HCT116 (cell line): ENCODE measurements at regions not wholly inside any gene's neighbourhood (a gene's known extent, or its start where the extent isn't known, plus 50 kb on each side); places are given as distances from the start of the nearest gene placed in this dataset.

Source experiments
- ATAC-seq: fragments of 200-7000 bp; cut with Tn5 transposase; 2 replicates; pipeline ENCODE4 v1.9.1; 2020; ENCODE audit warnings: mild to moderate bottlenecking, moderate library complexity
- BruUV-seq: library from RNA; stranded (reverse); fragments of 400-500 nt; replicated peaks from 2 replicates; lab custom pipeline; 2021; lab: Mats Ljungman, UMichigan
- CTCF ChIA-PET: fragments of 300-600 bp; sonication (Branson Sonifier 250); formaldehyde crosslinking; loops from one replicate; lab custom pipeline; 2021; ENCODE audit warnings: antibody characterized with exemption; lab: Charles Lee
- POLR2A ChIA-PET: fragments of 300-600, 350-600 bp; sonication (Branson Sonifier 250); formaldehyde crosslinking; loops from one replicate; lab custom pipeline; 2021; ENCODE audit warnings: antibody characterized with exemption; lab: Charles Lee
- RAD21 ChIA-PET, 2 experiments: fragments of 300-600 bp; sonication (Branson Sonifier 250); formaldehyde crosslinking; loops; one replicate each; lab custom pipeline; 2023; ENCODE audit warnings: low total read pairs in 2 of 2; ENCODE audit not compliant: uncharacterized antibody in 2 of 2, unreplicated experiment in 2 of 2, low non-redundant PET in 1 of 2; lab: Charles Lee
- DNase-seq: peaks from one replicate; pipeline ENCODE4 v3.0.0-alpha.2; 2010; ENCODE audit warnings: low read depth, low spot score
- H2AFZ ChIP-seq: fragments of 200-600 bp; shearing (Covaris generic), sonication (generic); 2 replicates; pipeline ENCODE4 v1.6.1; 2017; ENCODE audit warnings: low read depth, mixed run types, mixed read lengths, antibody characterized with exemption, low read length; ENCODE audit not compliant: poor library complexity, severe bottlenecking
- H3K27ac ChIP-seq: 2 replicates; pipeline ENCODE4 v1.5.1; 2012; ENCODE audit warnings: low read depth, low read length
- H3K27me3 ChIP-seq: fragments of 200-600 bp; sonication (generic); 2 replicates; pipeline ENCODE4 v1.6.1; 2016; ENCODE audit warnings: mixed run types, low read length, mixed read lengths; ENCODE audit not compliant: insufficient read depth
- H3K36me3 ChIP-seq, 2 experiments: fragments of 200-500 bp in 1 of 2; fragments of 200-600 bp in 1 of 2; sonication (Bioruptor generic) in 1 of 2; sonication (generic) in 1 of 2; 2 replicates each; pipeline versions ENCODE4 v1.5.1 to v1.6.1; 2014 to 2016; ENCODE audit warnings: low read length in 2 of 2, inconsistent platforms in 1 of 2, mixed read lengths in 1 of 2, mixed run types in 1 of 2; ENCODE audit not compliant: insufficient read depth in 2 of 2, control insufficient read depth in 1 of 2
- H3K4me1 ChIP-seq, 2 experiments: fragments of 200-600 bp in 1 of 2; sonication (generic) in 1 of 2; 2 replicates each; pipeline versions ENCODE4 v1.5.1 to v1.6.1; 2012 to 2017; ENCODE audit warnings: low read length in 2 of 2, inconsistent platforms in 1 of 2, mild to moderate bottlenecking in 1 of 2, mixed read lengths in 1 of 2, mixed run types in 1 of 2, moderate library complexity in 1 of 2; ENCODE audit not compliant: insufficient read depth in 2 of 2, control insufficient read depth in 1 of 2
- H3K4me2 ChIP-seq: fragments of 200-600 bp; sonication (generic); 2 replicates; pipeline ENCODE4 v1.6.1; 2017; ENCODE audit warnings: mixed run types, low read length, mixed read lengths
- H3K4me3 ChIP-seq, 2 experiments: fragments of 200-600 bp in 1 of 2; sonication (generic) in 1 of 2; replicated peaks in 1 of 2; 2 replicates each; pipeline ENCODE4 v1.5.1; 2011 to 2016; ENCODE audit warnings: low read length in 2 of 2, control low read depth in 1 of 2, low read depth in 1 of 2, mild to moderate bottlenecking in 1 of 2, mixed read lengths in 1 of 2, mixed run types in 1 of 2
- H3K79me2 ChIP-seq: fragments of 200-600 bp; sonication (generic); 2 replicates; pipeline ENCODE4 v1.6.1; 2017; ENCODE audit warnings: mild to moderate bottlenecking, mixed run types, low read length, moderate library complexity, mixed read lengths; ENCODE audit not compliant: insufficient read depth
- H3K9ac ChIP-seq: fragments of 200-600 bp; sonication (generic); 2 replicates; pipeline ENCODE4 v1.6.1; 2016; ENCODE audit warnings: low read length, mixed read lengths
- H3K9me2 ChIP-seq: fragments of 200-600 bp; sonication (generic), shearing (Covaris generic); 2 replicates; pipeline ENCODE4 v1.6.1; 2017; ENCODE audit warnings: mixed run types, mild to moderate bottlenecking, moderate library complexity; ENCODE audit not compliant: insufficient read depth
- H3K9me3 ChIP-seq, 2 experiments: fragments of 200-500 bp in 1 of 2; fragments of 200-600 bp in 1 of 2; sonication (Bioruptor generic) in 1 of 2; sonication (generic) in 1 of 2; 2 replicates each; pipeline ENCODE4 v1.6.1; 2014 to 2017; ENCODE audit warnings: low read length in 2 of 2, mixed read lengths in 2 of 2, inconsistent platforms in 1 of 2, low read depth in 1 of 2, mild to moderate bottlenecking in 1 of 2, mixed run types in 1 of 2, moderate library complexity in 1 of 2; ENCODE audit not compliant: control insufficient read depth in 1 of 2, insufficient read depth in 1 of 2
- H4K20me1 ChIP-seq: fragments of 200-600 bp; sonication (generic), shearing (Covaris generic); 2 replicates; pipeline ENCODE4 v1.6.1; 2017; ENCODE audit warnings: mixed run types, mild to moderate bottlenecking, moderate library complexity; ENCODE audit not compliant: insufficient read depth
- CBX3 ChIP-seq: IDR thresholded peaks from 2 replicates; pipeline ENCODE4 v1.6.1; 2012; ENCODE audit warnings: low read depth
- CEBPB ChIP-seq: IDR thresholded peaks from 2 replicates; pipeline ENCODE4 v1.6.1; 2012; ENCODE audit warnings: low read depth
- EGR1 ChIP-seq: IDR thresholded peaks from 2 replicates; pipeline ENCODE4 v1.6.1; 2012; ENCODE audit warnings: low read depth
- ELF1 ChIP-seq: IDR thresholded peaks from 2 replicates; pipeline ENCODE4 v1.6.1; 2012; ENCODE audit warnings: low read depth, borderline replicate concordance
- EZH2 ChIP-seq: fragments of 200-600 bp; sonication (generic); IDR thresholded peaks from 2 replicates; pipeline ENCODE4 v1.6.1; 2017; ENCODE audit warnings: antibody characterized with exemption, mixed run types
- EZH2phosphoT487 ChIP-seq: fragments of 200-600 bp; IDR thresholded peaks from 2 replicates; pipeline ENCODE4 v1.6.1; 2018; ENCODE audit warnings: antibody characterized with exemption, borderline replicate concordance
- FOSL1 ChIP-seq: IDR thresholded peaks from 2 replicates; pipeline ENCODE4 v1.6.1; 2012; ENCODE audit warnings: low read depth
- JUND ChIP-seq: IDR thresholded peaks from 2 replicates; pipeline ENCODE4 v1.6.1; 2012
- POLR2A ChIP-seq: IDR thresholded peaks from 2 replicates; pipeline ENCODE4 v1.7.0; 2011; ENCODE audit warnings: borderline replicate concordance; ENCODE audit not compliant: insufficient read depth, insufficient read length; ENCODE audit errors: extremely low read depth
- SRF ChIP-seq: IDR thresholded peaks from 2 replicates; pipeline ENCODE4 v1.6.1; 2012; ENCODE audit warnings: low read depth
- YY1 ChIP-seq: IDR thresholded peaks from 2 replicates; pipeline ENCODE4 v1.6.1; 2011; ENCODE audit warnings: low read length, low read depth, moderate library complexity, mild to moderate bottlenecking; ENCODE audit not compliant: insufficient replicate concordance; ENCODE audit errors: extremely low read depth
- ZFX ChIP-seq: fragments of 450-650 bp; IDR thresholded peaks from 2 replicates; pipeline ENCODE4 v1.6.1; 2017
- ZNF274 ChIP-seq: fragments of 200-500 bp; sonication (Bioruptor generic); IDR thresholded peaks from 2 replicates; pipeline ENCODE4 v1.6.1; 2014; ENCODE audit warnings: mild to moderate bottlenecking, low read depth, low read length, inconsistent platforms
- intact Hi-C: fragments of 100-400 bp; cut with micrococcal nuclease; formaldehyde crosslinking; loops from 2 replicates; pipeline ENCODE4 v1.10.0; 2022
- TF ChIP-seq, protein P1 (sequence below): IDR thresholded peaks from 2 replicates; pipeline ENCODE4 v1.6.1; 2012; ENCODE audit warnings: low read depth
- TF ChIP-seq, protein P2 (sequence below): IDR thresholded peaks from 2 replicates; pipeline ENCODE4 v1.6.1; 2011; ENCODE audit warnings: mild to moderate bottlenecking, low read length, moderate library complexity; ENCODE audit not compliant: insufficient replicate concordance; ENCODE audit errors: extremely low read depth
- TF ChIP-seq, protein P3 (sequence below): IDR thresholded peaks from 2 replicates; pipeline ENCODE4 v1.6.1; 2012

DNA sequence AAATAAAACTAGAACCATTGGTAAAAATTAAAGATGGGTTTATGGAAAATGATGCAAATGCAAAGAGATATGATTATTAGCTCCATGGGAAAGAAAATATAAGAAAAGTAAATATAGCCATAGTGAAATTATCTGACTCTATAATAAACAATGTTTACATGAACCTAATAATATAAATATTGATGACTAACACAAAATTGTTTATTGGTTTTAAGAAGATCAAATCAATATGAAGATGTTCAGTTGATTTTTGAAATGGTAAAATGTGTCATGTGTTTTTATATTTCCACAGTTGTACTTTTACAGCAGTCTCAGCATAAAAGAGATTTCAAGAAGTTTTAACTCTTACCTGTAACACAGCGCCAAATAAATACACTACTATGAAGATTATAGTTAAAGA is 114.0 kb downstream of the SLC41A2 start:
- Histone ChIP-seq H3K4me2 (no peak overlapping the region), H3K79me2 (no peaks in the 10 kb centered on the region), H3K9me2 (no peaks in the 10 kb centered on the region), H3K36me3 (no peaks in the 10 kb centered on the region), H3K9me3 (no peaks in the 10 kb centered on the region), H3K27me3 (no peaks in the 10 kb centered on the region), H2AFZ (no peak overlapping the region), H3K9ac (no peak overlapping the region), H3K4me1 (no peaks in the 10 kb centered on the region), H3K4me3 (no peak overlapping the region), H4K20me1 (no peaks in the 10 kb centered on the region), H3K27ac (no peak overlapping the region)
- TF ChIP-seq ELF1 (no peak), FOSL1 (no peak), CEBPB (no peak), YY1 (no peak), JUND (no peak), EZH2phosphoT487 (no peak), EGR1 (no peak), CBX3 (no peak), POLR2A (no peak), ZNF274 (no peak), ZFX (no peak), EZH2 (no peak), SRF (no peak)
- TF ChIP-seq, protein P1, sequence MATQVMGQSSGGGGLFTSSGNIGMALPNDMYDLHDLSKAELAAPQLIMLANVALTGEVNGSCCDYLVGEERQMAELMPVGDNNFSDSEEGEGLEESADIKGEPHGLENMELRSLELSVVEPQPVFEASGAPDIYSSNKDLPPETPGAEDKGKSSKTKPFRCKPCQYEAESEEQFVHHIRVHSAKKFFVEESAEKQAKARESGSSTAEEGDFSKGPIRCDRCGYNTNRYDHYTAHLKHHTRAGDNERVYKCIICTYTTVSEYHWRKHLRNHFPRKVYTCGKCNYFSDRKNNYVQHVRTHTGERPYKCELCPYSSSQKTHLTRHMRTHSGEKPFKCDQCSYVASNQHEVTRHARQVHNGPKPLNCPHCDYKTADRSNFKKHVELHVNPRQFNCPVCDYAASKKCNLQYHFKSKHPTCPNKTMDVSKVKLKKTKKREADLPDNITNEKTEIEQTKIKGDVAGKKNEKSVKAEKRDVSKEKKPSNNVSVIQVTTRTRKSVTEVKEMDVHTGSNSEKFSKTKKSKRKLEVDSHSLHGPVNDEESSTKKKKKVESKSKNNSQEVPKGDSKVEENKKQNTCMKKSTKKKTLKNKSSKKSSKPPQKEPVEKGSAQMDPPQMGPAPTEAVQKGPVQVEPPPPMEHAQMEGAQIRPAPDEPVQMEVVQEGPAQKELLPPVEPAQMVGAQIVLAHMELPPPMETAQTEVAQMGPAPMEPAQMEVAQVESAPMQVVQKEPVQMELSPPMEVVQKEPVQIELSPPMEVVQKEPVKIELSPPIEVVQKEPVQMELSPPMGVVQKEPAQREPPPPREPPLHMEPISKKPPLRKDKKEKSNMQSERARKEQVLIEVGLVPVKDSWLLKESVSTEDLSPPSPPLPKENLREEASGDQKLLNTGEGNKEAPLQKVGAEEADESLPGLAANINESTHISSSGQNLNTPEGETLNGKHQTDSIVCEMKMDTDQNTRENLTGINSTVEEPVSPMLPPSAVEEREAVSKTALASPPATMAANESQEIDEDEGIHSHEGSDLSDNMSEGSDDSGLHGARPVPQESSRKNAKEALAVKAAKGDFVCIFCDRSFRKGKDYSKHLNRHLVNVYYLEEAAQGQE, result no peak
- TF ChIP-seq, protein P2, sequence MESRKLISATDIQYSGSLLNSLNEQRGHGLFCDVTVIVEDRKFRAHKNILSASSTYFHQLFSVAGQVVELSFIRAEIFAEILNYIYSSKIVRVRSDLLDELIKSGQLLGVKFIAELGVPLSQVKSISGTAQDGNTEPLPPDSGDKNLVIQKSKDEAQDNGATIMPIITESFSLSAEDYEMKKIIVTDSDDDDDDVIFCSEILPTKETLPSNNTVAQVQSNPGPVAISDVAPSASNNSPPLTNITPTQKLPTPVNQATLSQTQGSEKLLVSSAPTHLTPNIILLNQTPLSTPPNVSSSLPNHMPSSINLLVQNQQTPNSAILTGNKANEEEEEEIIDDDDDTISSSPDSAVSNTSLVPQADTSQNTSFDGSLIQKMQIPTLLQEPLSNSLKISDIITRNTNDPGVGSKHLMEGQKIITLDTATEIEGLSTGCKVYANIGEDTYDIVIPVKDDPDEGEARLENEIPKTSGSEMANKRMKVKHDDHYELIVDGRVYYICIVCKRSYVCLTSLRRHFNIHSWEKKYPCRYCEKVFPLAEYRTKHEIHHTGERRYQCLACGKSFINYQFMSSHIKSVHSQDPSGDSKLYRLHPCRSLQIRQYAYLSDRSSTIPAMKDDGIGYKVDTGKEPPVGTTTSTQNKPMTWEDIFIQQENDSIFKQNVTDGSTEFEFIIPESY, result no peak
- TF ChIP-seq, protein P3, sequence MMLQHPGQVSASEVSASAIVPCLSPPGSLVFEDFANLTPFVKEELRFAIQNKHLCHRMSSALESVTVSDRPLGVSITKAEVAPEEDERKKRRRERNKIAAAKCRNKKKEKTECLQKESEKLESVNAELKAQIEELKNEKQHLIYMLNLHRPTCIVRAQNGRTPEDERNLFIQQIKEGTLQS, result no peak
- intact Hi-C loops, result no loop called here
- RAD21 ChIA-PET, result no interaction called here
- POLR2A ChIA-PET, result no interaction called here
- ATAC-seq, result no peak
- CTCF ChIA-PET, result no interaction called here
- BruUV-seq, result no TSS peak
- no peak for DNase-seq
